ENCODE measurements at regions not wholly inside any gene's neighbourhood (a gene's known extent, or its start where the extent isn't known, plus 50 kb on each side); places are given as distances from the start of the nearest gene placed in this dataset.

DNA sequence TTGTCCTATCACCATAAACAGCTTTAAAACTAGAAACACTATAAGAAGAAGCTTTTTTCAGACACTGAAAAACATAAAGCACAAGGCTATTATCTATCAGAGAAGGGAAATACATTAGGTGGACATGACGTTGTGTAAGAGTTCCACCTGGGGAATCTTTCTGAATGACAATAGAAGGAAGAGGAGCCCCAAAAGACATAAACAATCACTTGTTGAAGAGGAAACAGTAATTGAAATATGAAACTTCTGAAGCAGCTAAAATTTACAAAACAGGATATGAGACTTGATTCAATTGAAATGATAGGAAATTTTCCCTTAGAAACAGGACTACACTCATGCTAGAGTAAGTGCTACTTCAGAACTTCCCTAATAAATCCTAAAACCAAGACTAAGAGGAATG, 933.6 kb downstream of the EFNA5 start:
- TF ChIP-seq BHLHE40 (IDR thresholded peaks at IDR 0.05; ENCODE audit: borderline replicate concordance) (no peak), ARNT (IDR thresholded peaks at IDR 0.05) (no peak), LEF1 (IDR thresholded peaks at IDR 0.05; ENCODE audit: borderline replicate concordance) (no peak), FOXM1 (IDR thresholded peaks at IDR 0.05; ENCODE audit: borderline replicate concordance) (no peak), SUZ12 (IDR thresholded peaks at IDR 0.05) (no peak), SP1 (IDR thresholded peaks at IDR 0.05) (no peak), NFRKB (IDR thresholded peaks at IDR 0.05) (no peak), ELF4 (IDR thresholded peaks at IDR 0.05) (no peak), L3MBTL2 (conservative IDR thresholded peaks at IDR 0.05) (no peak), HDGF (IDR thresholded peaks at IDR 0.05; ENCODE audit: borderline replicate concordance) (no peak), FOXK2 (IDR thresholded peaks at IDR 0.05) (no peak), PKNOX1 (IDR thresholded peaks at IDR 0.05) (no peak), FOXA1 (IDR thresholded peaks at IDR 0.05) (no peak)

All from HEK293T (cell line).